HG03565 (cell line): ENCODE measurements at regions not wholly inside any gene's neighbourhood (a gene's known extent, or its start where the extent isn't known, plus 50 kb on each side); places are given as distances from the start of the nearest gene placed in this dataset.
"Not testable (repeated sequence)": the region's sequence is repeated elsewhere in the genome, so short reads cannot be mapped to it uniquely, and the experiment has no call there.

Source experiments
- ATAC-seq: cut with Tn5 transposase; IDR thresholded peaks from one replicate; pipeline ENCODE4 v1.9.1; 2021; ENCODE audit warnings: mild to moderate bottlenecking, moderate library complexity; ENCODE audit not compliant: unreplicated experiment

GRCh38 chr11:33971530-33971929 is 79.7 kb upstream of the LMO2 start:
- ATAC-seq, result not testable (repeated sequence)

DNA sequence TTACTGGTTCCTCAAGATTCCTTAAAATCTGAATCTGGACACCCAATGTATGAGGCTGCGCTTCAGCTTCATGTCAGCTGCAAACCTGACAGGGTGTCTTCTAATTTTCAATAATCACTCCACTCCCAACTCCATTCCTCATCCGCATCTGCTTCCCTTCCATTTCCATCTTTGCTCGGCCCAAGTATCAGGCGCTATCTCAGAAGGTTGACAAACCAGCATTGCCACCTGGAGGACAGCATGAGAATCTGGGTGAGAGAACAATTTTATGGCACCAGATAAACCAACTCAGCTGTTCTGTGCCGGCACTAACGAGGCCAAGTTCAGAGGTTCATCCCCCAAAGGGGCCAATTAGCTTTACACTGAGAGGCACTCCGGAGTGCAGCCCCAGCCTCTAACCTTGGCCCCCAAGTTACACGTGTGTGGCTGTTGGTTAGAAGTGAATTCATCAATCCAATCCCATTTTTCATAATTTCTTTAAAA is 79.1 kb upstream of the LMO2 start:
- ATAC-seq, result no peak

DNA sequence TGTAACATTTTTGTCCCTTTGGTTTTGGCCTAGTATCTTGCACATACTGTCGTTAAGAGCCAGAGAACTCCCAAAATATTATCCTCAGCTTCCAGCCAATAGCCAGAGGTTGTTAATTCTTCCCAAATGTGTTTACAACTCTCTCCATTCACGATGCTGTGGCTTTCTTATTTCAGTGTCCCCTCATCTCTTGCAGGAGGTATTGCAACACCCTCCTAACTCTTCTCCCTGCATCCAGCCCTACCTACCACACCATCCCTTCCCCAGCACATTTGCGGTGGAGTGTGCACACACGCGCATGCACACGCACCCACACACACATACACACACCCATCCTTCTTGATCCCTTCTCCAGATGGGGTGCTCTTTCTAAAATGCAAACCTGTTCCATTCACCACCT is 75.6 kb upstream of the LMO2 start:
- ATAC-seq, result no peak

DNA sequence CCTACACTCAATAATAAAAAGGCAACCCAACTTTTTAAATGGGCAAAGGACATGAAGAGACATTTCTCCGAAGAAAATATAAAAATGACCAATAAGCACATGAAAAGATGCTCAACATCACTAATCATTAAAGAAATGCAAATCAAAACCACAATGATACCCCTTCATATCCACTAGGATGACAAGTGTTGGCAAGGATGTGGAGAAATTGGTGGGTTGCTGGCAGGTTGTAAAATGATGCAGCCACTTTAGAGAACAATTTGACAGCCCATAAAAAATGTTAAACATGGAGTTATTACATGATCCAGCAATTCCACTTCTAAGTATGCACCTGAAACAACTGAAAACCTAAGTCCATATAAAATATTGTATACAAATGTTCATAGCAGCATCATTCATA is 73.2 kb upstream of the LMO2 start:
- ATAC-seq, result no peak

DNA sequence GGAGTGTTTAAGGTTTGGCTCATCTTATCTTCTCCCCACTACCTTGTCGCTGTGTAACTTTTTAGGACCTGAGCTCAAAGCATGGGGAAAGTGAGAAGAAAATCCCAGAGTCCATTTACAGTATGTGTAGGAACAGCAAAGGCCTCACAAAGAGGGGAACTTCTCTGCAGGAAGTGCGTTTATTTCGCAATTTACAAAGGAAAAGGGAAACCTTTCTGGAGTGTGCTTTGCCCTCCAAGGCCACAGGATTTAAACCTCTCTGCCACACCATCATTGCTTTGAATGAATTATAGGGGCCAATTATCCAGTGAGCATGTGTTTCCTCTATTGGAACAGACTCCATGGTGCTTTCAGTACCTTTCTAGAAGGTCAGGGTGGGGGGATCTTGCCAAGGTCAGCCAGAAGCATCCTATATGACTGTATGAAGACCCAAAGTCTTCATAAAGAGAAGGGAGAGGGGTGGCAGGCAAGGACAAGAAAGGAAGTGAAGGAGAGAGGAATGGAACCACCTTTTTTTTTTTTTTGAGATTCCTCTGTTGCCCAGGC is 68.1 kb upstream of the LMO2 start:
- ATAC-seq, result no peak

GRCh38 chr11:33957304-33957917 is 65.5 kb upstream of the LMO2 start:
- ATAC-seq, result no peak

GRCh38 chr11:33956611-33957010 is 64.7 kb upstream of the LMO2 start:
- no peak for ATAC-seq

GRCh38 chr11:33953289-33953688 is 61.4 kb upstream of the LMO2 start:
- ATAC-seq, result no peak

GRCh38 chr11:33952805-33953204 is 60.9 kb upstream of the LMO2 start:
- ATAC-seq, result no peak

DNA sequence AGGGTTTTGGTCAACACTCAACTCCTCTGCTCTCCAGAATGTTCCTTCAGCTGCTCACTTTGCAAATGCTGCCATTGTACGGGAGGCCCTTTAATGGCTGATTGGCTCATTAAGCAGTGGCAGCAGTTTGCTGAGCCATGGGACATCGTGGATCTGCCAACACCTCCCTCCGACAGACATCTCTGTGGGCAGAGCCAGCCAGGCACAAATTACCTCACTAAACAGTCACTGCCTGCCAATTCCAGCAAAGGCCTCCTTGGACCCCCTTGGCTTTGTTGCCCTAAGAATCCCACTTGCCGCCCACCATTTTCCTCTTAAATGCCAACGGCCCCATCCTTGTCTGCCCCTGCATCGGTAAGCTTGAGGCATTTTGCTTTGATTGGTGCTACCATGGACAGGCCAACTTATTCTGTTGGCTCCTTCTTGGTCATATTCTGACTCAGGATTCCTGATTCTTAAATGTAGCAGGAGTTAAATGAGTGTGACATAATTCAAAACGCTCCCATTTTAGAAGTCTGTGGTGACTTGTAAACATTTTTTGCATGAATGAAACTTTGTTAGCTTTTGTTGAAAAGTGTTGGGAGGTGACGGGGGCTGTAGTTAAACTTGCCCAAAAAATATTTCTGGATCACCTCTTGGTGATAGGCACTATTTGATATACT is 57.5 kb upstream of the LMO2 start:
- no peak for ATAC-seq

GRCh38 chr11:33948494-33948893 is 56.6 kb upstream of the LMO2 start:
- ATAC-seq, result no peak

GRCh38 chr11:33947918-33948317 is 56.0 kb upstream of the LMO2 start:
- not testable (repeated sequence) for ATAC-seq

GRCh38 chr11:33946930-33947329 is 55.1 kb upstream of the LMO2 start:
- no peak for ATAC-seq

GRCh38 chr11:33945481-33946268 is 53.8 kb upstream of the LMO2 start:
- ATAC-seq, result no peak

- no peak for ATAC-seq
These were observed 53.0 kb upstream of the LMO2 start for GRCh38 chr11:33944693-33945424.

- no peak for ATAC-seq
These were observed 52.4 kb upstream of the LMO2 start for GRCh38 chr11:33944345-33944692.

DNA sequence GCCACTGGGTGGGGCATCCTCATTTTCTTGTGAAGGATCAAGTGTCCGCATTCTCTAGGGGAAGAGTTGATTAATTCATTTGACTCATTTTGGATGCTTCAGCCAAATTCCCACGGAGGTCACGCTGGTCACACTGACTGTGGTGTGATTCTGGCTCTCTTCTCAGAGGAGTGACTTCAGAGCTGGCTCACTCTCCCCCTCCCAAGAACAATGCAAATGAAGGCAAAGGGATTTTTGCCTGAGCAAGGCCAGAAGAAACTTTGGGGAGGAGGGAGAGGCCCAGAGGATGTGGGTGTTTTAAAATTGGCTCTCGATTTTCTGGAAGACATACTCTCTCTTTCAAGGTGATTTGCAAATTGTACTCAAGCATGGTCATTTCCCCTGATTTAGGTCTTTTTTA is 51.1 kb upstream of the LMO2 start:
- peak; percentile 48 for ATAC-seq

GRCh38 chr11:33941637-33942160 is 49.8 kb upstream of the LMO2 start:
- ATAC-seq, result no peak
